ENCODE measurements at regions not wholly inside any gene's neighbourhood (a gene's known extent, or its start where the extent isn't known, plus 50 kb on each side); places are given as distances from the start of the nearest gene placed in this dataset.

DNA sequence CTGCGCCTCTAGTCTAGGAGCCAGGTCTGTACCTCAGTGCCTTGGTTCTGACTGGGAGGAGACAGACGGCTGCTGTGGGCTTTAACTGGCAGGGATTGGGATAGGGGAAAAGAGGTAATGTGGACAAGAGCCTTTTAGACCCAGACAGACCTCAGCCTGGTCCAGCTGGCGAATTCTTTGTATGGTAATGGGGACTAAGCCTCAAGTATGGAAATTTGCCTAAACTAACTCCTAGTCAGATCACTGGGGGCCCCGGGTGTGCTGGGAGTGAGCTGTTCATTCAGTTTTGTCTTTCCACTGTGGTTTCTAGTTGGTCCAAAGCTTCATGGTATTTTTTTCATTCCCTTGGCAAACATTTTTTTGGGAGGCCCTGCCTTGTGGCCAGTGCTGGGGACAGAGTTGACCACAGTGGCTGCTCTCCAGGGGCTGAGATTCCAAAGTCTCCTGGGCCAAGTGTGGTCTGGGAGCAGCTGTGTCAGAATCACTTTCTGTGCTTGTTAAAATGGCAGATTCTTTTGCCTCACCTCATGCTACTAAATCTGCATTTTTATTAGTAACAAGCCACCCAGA lies 261.4 kb upstream of the C2CD4B start:
- DNase-seq = no peak
- in situ Hi-C loops (cut with MboI; ENCODE audit: low pct_unique_long_range_greater_than_20kb, low sequenced_read_pairs) = no loop called here

DNA sequence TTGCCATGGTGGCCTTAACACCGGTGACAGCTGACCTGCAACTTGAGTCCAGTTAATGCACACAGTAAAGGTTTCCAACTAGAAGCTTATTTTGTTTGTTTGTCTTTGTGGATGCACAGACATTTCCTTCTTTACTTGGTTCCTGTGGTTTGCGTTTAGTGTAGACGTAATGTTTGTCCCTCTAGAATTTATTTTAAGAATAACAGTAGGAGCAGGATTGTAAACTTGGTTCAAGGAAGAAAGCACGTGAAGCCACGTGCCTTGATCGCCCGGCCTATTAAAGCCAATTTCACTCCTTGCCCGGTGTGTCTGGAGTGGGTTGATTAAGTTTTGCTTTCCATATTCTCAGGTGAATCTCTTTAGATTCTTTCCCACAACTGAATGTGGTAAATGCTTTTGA lies 263.2 kb upstream of the C2CD4B start:
- in situ Hi-C loops (cut with MboI; ENCODE audit: low pct_unique_long_range_greater_than_20kb, low sequenced_read_pairs) = no loop called here
- DNase-seq = no peak

DNA sequence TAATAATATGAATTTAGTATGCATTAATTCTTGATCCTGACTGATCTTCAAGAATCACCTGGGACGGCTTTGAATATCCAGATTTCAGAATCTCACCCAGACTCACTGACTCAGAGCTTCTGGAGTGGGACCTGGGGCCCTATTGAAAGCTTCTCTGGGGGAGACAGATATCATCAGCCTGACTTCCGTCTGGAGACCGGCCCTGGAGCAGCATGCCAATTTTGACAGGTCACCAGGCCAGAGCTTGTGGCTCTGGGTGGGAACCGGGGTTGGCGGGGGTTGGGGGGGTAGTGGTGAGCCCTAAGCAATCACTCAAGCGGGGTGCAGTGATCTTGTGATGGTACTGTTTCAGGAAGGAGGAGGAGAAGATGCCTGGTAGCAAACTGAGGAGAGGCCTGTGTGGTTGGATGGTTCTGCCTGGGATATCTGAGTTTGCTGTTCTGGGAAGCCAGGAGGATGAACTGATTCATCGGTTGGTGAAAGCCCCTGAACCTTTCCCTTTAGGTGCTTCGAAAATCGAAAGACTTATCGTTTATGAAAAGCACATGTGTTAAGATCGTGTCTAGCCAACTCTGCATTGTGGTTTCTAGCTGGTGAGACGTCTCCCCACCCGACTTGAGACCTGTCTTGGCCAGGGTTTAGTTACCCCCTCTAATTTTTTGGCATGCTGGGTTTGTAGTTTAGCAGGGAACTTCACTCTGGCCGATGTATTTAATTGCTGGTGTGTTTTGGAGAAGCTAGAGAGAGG lies 263.9 kb upstream of the C2CD4B start:
- in situ Hi-C loops (cut with MboI; ENCODE audit: low pct_unique_long_range_greater_than_20kb, low sequenced_read_pairs) = no loop called here
- no peak for DNase-seq

DNA sequence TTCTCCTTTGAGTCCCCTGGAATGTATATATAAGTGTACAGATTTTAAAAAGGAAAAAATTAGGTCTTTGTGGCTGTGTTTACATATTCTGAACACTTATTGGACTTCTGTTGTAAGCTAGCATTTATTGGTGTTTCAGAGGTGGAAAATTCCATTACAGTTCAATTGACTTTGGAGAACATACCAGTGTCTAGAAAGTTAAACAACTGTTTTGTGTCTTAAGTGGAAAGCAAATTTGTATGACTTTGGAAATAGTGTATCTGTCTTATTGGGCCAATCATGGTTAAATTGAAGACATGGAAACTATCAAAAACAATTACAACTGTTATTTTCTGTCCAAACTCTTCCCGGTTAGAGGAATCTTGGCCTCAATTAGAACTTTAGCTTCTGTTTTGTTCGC lies 265.0 kb upstream of the C2CD4B start:
- in situ Hi-C loops (cut with MboI; ENCODE audit: low pct_unique_long_range_greater_than_20kb, low sequenced_read_pairs) = no loop called here
- no peak for DNase-seq

DNA sequence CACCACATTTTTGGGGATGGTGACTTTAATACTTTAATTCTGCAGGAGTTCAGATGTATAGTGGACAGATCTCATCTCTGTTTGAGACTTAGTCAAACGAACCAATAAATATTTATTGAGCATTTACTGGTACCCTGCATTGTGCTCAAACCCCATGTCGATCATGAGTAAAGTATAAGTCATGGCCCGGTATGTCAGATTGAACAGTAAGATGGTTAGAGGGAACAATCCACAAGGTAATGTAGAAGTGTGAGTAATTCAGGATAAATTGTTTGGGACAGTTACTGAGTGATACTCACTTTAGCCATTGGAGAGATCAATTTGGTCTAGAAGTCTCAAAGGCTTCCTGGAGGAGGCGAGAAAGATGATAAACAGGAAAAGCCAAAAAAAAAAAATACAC lies 265.5 kb upstream of the C2CD4B start:
- in situ Hi-C loops (cut with MboI; ENCODE audit: low pct_unique_long_range_greater_than_20kb, low sequenced_read_pairs) = no loop called here
- DNase-seq = no peak

DNA sequence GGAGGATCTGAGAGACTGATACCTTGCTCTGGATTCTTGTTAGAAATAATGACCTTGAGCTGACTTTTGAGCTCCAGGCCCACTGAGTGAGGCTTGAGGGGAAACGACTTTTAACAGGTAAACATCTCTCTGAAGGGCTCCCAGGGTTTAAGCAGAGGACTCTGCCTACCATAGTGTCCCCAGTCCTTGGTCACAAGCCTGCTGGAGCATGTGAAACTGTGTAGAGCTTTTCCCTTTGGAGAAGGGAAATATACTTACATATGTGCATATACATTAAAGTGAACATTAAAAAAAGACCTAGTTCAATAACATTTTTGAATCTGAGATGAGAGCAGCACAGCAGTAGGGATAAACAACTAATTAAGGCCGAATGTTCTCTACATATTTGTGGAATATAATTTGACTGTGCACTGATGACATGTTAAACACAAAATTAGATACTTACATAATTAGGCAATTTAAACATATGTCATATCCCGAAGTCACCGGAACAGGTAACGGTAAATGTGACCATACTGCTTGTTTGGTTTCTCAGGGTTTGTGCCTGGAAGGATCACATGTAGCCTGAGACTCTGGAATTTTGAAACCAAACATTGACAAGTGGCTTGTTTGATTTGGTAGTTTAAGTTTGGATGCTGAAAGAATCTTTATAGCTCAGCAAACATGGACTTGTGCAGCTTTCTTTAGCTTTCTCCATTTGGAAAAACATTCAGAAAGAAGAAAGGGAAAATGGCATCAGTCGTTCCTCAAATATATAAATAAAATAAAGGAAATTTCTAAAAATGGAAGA lies 266.1 kb upstream of the C2CD4B start:
- no peak for DNase-seq
- in situ Hi-C loops (cut with MboI; ENCODE audit: low pct_unique_long_range_greater_than_20kb, low sequenced_read_pairs) = no loop called here

DNA sequence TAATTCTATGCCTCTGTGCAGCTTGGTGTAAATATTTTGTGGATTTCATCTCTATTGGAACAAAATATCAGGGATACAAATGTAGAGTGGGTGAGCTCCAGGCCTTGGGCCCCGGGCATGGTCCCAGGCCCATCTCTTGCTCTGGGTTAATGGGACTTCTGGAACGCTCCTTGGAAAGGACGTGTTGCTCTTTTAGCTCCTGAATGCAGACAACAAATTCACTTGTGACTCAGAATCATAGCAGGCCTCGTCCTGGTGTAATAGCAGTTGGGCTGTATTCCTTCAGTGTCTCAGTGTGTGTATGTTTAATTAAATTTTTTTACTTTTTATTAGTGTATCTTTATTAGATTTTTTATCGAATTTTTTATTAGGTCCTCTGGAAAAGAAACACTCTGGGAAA lies 266.7 kb upstream of the C2CD4B start:
- in situ Hi-C loops (cut with MboI; ENCODE audit: low pct_unique_long_range_greater_than_20kb, low sequenced_read_pairs) = no loop called here
- no peak for DNase-seq

DNA sequence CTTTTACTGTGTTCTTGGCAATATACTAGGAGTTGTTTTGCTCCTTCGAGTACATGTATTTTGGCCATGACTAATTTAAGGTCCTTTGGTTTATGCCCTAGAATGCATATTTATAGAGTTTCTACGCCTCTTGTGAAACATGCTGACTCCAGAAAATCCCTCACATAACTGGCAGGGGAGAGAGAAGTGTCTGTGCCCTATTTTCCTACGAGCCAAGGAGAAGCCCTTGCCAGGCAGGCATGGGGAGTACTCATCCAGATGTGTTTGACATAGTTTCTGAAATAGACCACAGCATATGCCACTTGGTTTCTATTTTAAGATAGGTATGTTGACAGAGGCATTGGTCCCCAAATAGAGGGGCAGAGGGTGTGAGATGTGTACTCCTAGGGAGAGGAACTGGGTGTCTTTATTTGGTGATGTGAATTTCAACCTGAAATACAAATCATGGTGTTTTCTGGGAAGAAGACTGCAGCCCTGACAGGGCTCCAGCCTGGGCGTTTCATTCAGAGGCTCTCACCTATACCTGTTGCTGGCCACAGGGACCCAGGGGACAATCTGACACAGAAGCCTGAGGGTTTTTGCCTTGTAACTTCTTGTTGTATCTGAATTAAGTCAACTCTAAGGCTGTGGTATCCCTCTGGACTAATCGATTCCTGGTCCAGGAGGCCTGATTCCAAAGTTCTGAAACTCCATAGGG lies 267.8 kb upstream of the C2CD4B start:
- in situ Hi-C loops (cut with MboI; ENCODE audit: low pct_unique_long_range_greater_than_20kb, low sequenced_read_pairs) = no loop called here
- DNase-seq = no peak

DNA sequence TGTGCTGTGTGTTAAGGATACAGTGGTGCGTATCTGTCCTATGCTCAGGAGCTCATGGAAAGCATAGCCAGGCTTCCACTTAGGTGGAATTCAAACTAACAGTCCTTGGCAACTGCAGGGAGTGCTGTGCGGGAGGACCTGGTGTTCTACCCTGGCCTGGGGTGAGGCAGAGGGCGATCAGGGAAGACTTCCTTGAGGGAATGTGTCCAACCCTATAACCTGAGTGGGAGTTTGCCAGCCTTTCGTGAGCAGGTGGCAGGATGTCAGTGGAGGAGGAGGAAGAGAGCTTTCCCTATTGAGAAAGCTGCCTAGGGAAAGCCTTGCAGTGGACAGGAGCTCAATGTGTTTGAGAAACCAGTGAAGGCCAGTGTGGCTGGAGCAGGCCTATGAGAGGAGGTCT lies 271.1 kb upstream of the C2CD4B start:
- no peak for DNase-seq
- in situ Hi-C loops (cut with MboI; ENCODE audit: low pct_unique_long_range_greater_than_20kb, low sequenced_read_pairs) = no loop called here

DNA sequence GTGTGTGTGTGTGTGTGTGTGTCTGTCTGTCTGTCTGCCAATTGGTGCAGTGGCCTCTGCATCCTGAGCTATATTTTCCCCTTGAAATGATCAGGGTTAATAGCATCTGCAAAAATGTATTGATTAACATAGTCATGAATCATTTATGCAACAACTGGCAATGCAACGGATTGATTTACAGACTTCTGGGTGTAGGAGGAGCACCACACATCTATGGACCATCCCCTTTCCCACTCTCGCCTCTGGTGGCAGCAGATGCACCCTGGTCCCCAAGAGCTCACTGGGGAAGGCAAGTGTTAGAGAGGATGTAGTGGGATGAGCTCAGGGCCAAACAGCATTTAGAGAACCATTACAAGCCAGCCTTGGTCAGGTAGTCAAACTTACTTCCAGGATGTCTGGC lies 272.7 kb upstream of the C2CD4B start:
- no peak for DNase-seq
- in situ Hi-C loops (cut with MboI; ENCODE audit: low pct_unique_long_range_greater_than_20kb, low sequenced_read_pairs) = no loop called here

DNA sequence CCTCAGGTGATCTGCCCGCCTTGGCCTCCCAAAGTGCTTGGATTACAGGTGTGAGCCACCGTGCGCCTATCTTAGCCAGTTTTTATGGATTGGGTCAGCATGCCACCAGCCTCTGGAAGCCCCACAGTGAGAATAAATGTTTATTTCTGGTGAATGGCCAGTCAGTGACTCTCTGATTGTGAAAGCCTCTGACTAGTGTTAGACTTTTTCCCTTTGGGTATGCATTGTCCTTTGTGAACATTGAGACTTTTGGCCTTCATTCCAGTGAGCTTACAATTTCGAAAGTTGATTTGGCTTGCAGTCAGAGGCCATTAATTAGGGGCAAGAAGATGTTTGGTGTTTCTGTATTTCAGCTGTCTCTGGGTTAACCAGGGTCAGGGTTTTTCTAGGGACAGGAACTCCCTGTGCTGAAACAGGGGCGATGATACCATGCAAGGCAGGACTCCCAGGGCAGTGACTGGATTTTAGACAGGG lies 274.5 kb upstream of the C2CD4B start:
- DNase-seq = no peak
- in situ Hi-C loops (cut with MboI; ENCODE audit: low pct_unique_long_range_greater_than_20kb, low sequenced_read_pairs) = no loop called here

DNA sequence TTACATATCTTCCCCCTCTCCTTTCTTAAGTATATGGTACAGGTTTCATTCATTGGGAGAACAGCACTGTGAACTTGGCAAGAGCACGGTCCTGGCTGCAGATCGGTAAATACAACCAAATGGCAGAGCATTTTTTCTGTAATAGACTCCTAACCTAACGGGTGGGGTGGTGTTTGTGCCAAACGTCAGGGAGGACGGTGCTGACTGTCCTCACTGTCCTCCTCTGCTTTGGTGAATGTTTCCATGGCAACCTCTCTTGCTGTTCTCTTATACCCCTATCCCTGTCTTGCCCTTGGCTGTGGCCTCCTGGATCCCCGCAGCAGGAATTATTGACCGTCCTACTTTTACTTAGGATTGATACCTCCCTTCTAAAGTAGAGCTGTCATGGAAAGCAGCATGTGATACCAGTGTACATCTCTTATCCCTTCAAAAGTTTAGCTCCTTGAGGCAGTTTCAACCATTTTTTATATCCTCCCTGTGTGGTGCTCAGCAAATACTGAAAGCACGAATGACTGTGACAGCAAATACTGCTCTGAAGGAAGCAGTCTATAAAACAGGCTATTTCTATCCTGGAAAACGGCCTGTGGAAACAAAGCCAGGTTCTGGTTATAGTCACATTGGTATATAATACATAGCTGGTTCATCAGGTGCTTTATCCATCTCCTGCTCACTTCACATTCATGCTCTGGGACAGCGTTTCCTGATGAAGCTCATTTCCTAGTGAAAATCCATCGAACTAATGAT lies 275.4 kb upstream of the C2CD4B start:
- DNase-seq = no peak

DNA sequence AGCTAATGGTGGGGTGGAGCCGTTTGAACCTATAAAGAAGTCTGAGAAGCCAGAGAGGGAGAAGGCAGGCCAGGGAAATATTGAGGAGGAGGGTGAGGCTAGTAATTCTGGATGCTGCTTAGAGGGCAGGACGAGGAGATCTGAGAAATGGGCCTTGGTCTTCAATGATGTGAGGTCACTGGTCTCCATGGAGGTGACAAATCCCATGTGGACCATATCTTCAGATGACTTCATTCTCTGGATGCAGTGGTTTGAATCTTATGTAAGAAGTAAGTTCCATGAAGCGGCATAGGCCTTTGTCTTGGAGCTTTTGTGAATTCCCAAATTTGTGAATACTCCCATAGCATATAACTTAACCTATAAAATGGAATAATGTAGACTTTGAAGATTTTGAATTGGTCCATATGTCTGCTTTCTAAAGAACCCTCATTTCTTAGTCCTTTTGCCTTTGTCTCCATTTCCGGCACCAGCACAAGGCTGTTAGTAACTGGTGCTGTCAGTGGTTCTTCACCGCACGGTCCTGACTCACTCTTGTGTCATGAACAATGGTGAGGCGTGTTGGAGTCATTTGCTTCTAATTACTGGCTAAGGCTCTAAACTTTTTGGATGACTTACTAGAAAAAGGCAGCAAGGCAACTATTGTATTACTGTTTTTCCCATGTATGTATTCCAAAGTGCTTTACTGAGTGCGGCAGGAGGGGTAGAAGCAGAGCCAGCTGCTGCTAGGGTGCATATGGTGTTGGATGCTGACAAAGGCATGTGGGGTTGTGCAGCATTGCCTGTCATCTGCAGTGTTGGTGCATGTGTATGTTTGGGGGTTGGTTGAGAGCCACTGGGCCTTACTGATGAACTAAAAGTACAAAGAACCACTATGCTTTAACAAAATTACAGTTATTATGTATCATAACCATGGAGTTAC lies 279.3 kb upstream of the C2CD4B start:
- in situ Hi-C loops (cut with MboI; ENCODE audit: low pct_unique_long_range_greater_than_20kb, low sequenced_read_pairs) = no loop called here
- DNase-seq = no peak

More for the DNA sequence above, 275.4 kb upstream of the C2CD4B start:
- in situ Hi-C loops (cut with MboI; ENCODE audit: low pct_unique_long_range_greater_than_20kb, low sequenced_read_pairs) = no loop called here

DNA sequence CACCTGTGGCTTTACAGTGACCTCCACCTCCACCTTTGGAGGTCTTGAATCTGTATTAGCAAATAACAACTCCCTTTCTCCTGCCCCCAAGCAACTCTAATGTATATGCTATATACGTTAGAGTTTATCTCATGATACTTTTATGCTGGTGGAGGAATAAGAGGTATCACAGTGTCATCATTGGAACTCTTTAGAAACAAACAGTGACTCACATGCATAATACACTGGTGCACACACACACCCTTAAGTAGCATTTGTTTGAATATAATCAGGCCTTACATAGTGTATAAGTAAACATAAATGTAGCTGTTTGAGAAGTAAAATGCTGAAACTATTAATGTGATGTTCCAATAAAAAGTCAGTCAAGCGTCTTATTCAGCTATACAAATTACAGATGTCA lies 280.2 kb upstream of the C2CD4B start:
- in situ Hi-C loops (cut with MboI; ENCODE audit: low pct_unique_long_range_greater_than_20kb, low sequenced_read_pairs) = no loop called here
- no peak for DNase-seq

DNA sequence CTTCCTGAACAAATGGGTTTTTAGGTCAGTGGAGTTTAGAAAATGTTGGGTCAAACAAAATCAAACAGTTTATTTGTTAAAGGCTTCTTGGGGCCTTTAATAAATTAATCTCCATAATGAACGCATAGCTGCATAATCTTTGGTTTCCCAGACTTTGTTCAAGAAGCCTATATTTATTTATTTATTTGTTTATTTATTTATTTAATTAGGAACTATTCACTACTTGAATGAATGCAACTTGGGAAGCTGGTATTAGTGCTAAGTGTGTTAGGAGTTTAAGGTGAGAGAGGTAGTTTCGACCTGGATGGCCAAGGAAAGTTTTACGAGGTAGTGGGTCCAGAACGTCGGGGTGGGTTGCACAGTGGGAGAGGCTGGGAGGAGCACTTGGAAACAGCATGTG lies 281.9 kb upstream of the C2CD4B start:
- in situ Hi-C loops (cut with MboI; ENCODE audit: low pct_unique_long_range_greater_than_20kb, low sequenced_read_pairs) = no loop called here

DNA sequence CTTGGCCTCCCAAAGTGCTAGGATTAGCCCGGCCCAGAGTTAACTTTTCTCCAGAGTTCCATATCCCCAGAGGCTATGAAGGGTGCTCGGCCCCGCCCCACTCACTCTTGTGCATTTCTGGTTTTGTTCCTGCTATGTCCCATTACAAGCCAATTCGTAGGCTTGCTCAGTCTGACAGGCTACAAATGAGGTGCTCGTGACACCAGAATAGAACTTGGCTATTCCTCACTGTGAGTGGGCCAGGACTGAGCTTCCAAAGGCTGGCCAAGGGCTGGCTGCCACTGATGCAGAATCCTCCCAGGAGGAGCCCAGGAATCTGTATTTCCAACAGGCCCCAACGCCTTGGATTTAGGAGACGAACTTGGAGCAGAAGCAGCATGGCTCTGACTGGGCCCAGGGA lies 282.7 kb upstream of the C2CD4B start:
- no peak for DNase-seq
- in situ Hi-C loops (cut with MboI; ENCODE audit: low pct_unique_long_range_greater_than_20kb, low sequenced_read_pairs) = no loop called here

More for the DNA sequence above, 281.9 kb upstream of the C2CD4B start:
- DNase-seq = no peak

DNA sequence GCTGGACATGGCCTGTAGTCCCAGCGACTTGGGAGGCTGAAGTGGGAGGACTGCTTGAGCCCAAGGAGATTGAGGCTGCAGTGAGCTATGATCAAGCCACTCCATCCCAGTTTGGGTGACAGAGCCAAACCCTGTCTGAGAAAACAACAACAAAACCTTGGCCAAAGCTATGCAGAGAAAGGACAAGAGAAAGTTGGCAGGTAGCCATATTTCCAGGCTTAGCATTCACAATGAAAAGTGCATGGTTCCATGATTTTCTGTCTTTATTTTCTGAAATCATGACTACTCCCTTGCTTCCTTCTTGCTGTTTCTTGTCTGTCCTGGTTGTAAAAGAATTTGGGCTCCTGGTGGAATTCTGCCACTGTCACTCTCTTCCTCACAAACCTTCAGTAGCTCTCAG lies 284.6 kb upstream of the C2CD4B start:
- in situ Hi-C loops (cut with MboI; ENCODE audit: low pct_unique_long_range_greater_than_20kb, low sequenced_read_pairs) = no loop called here

DNA sequence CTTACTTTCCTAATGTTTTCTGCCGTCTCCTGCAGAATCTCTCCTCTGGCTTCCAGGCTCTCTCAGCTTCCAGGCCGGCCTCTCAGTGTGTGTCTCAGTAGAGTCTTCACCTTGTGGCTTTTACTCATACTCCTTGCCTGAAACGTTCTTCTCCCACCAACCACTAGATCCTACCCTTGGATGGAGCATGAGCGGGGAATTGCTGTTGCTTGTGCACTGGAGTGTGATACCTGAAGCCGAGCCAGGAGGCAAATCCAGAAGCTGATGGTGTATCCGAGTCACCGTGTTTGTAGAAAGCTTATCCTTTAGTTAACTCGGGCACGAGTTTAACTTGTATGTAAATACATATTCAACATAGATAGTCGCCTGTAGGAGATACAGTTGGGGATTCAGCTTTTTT lies 285.0 kb upstream of the C2CD4B start:
- in situ Hi-C loops (cut with MboI; ENCODE audit: low pct_unique_long_range_greater_than_20kb, low sequenced_read_pairs) = no loop called here
- DNase-seq = no peak

More for the DNA sequence above, 284.6 kb upstream of the C2CD4B start:
- DNase-seq = no peak

Data from KBM-7 (cell line).